Cardiac fibroblast (primary cell): ENCODE measurements at regions not wholly inside any gene's neighbourhood (a gene's known extent, or its start where the extent isn't known, plus 50 kb on each side); places are given as distances from the start of the nearest gene placed in this dataset.

Experiments used
- DNase-seq, 2 donors: peaks; one replicate each; pipeline versions ENCODE4 v3.0.0 to v3.0.0-alpha.2; 2010; ENCODE audit warnings: low read depth in 2 of 2
- H3K4me3 ChIP-seq, 2 donors: replicated peaks in 1 of 2; 1 replicate in 1 of 2; 2 replicates in 1 of 2; pipeline ENCODE4 v1.5.1; 2011; ENCODE audit warnings: low read depth in 2 of 2, low read length in 2 of 2, mild to moderate bottlenecking in 2 of 2, moderate library complexity in 1 of 2
- TF ChIP-seq, protein P1 (sequence below): IDR thresholded peaks from one replicate; pipeline ENCODE4 v1.5.1; 2011; ENCODE audit warnings: low read depth, mild to moderate bottlenecking, low read length, inconsistent platforms

DNA sequence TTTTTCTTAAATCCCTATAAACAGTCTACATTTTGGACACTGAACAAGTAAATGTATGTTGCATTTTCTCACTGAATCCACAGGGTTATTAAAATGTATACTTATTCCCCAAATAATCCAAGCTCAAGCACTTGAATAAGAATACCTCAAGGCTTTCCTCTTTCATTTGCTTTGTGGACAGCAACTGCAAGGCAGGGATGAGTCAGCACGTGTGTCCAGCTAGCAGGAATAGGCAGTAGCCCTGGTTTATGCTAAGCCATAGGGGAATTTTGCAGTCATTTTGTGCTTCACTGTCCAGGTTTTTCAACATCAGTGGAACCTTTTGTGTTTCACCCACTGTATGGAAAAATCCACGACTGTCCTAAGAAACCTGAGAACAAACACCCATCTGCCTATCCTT, 96.7 kb upstream of the KCNMB2 start:
- TF ChIP-seq, protein P1, sequence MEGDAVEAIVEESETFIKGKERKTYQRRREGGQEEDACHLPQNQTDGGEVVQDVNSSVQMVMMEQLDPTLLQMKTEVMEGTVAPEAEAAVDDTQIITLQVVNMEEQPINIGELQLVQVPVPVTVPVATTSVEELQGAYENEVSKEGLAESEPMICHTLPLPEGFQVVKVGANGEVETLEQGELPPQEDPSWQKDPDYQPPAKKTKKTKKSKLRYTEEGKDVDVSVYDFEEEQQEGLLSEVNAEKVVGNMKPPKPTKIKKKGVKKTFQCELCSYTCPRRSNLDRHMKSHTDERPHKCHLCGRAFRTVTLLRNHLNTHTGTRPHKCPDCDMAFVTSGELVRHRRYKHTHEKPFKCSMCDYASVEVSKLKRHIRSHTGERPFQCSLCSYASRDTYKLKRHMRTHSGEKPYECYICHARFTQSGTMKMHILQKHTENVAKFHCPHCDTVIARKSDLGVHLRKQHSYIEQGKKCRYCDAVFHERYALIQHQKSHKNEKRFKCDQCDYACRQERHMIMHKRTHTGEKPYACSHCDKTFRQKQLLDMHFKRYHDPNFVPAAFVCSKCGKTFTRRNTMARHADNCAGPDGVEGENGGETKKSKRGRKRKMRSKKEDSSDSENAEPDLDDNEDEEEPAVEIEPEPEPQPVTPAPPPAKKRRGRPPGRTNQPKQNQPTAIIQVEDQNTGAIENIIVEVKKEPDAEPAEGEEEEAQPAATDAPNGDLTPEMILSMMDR = no peak
- H3K4me3 ChIP-seq = no peak overlapping the region
- peak; percentile 52 to 57 for DNase-seq

DNA sequence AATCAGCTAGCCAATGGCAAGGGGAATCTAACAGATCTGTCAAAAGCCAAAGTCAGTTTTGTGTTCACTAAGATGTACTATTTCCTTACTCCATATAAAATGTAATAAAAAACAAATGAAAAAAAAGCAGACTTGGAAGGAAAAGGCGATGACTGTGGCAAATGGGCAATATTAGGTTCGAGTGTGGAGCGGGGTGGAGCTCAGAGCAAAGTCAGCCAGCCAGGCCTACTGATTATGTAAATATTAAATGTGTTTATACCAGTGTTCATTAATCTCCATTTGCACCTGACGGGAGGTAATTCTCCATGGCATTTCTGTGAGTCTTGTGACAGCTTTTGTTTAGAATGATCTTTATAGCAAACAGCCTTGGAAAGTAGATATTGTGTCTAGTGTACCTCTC, 96.2 kb upstream of the KCNMB2 start:
- TF ChIP-seq, protein P1 = no peak
- DNase-seq = no peak

DNA sequence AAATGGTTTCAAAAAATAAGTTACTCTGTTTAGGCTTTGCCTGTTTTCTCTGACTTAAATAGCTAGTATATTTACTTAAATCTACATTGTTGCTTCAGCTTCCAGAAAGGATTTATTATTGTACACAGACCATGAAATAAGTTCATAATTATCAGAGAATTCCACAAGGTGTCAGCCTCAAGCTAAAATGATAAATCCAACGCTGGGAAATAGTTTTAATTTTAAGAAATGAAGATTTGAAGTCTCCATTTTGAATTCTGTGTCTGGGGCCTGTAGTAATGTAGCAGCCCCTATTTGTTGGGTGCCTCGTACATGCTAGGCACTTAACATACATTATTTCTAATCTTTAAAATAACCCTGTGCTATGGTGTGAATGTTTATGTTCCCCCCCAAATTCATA, 92.6 kb upstream of the KCNMB2 start:
- DNase-seq = peak; percentile 34 to 43
- no peak overlapping the region for H3K4me3 ChIP-seq
- TF ChIP-seq, protein P1 = no peak

More for the DNA sequence above, 96.2 kb upstream of the KCNMB2 start:
- no peak overlapping the region for H3K4me3 ChIP-seq

DNA sequence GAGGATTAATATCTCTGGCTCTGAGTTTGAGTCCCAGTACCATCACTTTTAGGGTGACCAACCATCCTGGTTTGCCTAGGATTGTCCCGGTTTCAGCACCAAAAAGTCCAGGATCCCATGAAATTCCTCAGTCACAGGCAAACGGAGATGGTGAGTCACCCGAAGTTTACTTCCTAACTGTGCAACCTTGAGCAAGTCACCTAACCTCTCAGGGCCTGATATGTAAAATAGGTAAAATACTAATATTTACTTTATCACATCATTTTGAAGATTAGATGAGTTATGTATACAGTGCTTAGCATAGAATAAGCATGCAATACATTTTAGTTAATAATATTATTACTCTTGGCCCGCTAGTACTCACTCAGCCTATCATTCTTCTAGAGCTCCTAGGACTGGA, 91.1 kb upstream of the KCNMB2 start:
- TF ChIP-seq, protein P1 = no peak
- H3K4me3 ChIP-seq = no peak overlapping the region
- DNase-seq = no peak

DNA sequence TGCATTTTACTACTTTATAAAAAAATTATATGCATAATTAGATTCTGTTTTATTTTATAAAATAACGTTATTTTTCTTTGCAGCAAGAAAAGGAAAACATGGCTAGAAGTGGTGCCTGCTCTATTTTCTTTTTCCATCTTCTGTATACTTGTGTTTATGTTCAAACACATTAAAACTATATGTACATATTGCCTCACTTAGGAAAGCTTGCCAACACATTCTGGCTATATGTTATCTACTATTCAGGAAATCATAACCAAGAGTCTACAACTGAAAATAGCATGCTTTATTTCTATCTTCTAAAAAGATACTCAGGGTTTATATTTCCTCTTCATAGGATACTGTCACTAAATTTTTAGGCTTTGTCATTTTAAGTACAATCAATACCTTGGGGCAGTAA, 90.2 kb upstream of the KCNMB2 start:
- no peak overlapping the region for H3K4me3 ChIP-seq
- TF ChIP-seq, protein P1 = no peak
- no peak for DNase-seq

DNA sequence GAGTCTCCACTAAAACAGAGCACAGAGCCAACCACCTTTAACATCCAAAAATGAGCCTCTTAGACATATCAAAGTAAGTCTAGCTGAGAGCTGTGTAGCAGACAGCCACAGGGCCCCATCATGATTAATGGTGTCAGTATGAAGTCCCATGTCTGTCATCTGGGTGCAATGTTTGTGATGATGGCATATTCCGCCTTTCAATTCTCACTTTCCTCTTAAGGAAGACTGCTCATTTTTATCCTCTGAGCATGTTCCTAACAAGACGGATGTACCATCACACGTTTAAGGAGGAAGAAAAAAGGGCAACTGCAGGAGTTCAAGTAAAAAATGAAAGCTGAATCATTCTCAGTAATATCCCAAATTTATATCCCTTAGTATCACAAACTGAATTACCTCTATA, 85.8 kb upstream of the KCNMB2 start:
- DNase-seq = no peak
- TF ChIP-seq, protein P1 = no peak
- H3K4me3 ChIP-seq = no peak overlapping the region

DNA sequence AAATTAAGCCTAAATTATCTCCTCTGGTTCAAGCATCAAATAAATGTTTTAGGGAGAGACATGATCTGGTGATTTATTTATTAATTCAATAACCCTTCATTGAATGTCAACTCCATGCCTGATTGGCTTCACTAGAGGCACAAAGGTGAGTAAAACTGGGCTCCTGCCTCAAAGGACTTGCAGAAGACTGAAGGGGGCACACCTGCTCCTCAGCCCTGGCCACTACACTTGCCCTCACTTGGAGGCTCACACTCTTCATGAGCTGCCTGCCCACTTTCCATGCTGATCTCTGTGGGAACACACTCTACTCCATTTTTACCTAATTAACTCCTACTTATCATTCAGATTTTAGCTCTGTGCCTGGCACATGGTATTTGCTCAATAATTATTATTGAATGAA, 84.4 kb upstream of the KCNMB2 start:
- no peak for DNase-seq
- no peak overlapping the region for H3K4me3 ChIP-seq
- TF ChIP-seq, protein P1 = no peak
